Daoy (cell line): ENCODE measurements at regions not wholly inside any gene's neighbourhood (a gene's known extent, or its start where the extent isn't known, plus 50 kb on each side); places are given as distances from the start of the nearest gene placed in this dataset.
"Not testable (repeated sequence)": the region's sequence is repeated elsewhere in the genome, so short reads cannot be mapped to it uniquely, and the experiment has no call there.

ENCODE experiments used
- DNase-seq: peaks from one replicate; pipeline ENCODE4 v3.0.0-alpha.2; 2015; ENCODE audit warnings: low read depth

DNA sequence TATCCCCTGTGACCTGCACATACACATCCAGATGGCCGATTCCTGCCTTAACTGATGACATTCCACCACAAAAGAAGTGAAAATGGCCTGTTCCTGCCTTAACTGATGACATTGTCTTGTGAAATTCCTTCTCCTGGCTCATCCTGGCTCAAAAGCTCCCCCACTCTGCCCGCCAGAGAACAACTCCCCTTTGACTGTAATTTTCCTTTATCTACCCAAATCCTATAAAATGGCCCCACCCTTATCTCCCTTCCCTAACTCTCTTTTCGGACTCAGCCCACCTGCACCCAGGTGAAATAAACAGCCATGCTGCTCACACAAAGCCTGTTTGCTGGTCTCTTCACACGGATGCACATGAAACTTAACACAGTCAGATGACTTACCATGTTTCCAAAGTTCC, 403.8 kb downstream of the TBC1D32 start:
- DNase-seq = not testable (repeated sequence)

GRCh38 chr6:120924214-120924613, 410.1 kb downstream of the TBC1D32 start:
- DNase-seq = no peak

- no peak for DNase-seq
Observed at GRCh38 chr6:120918137-120918536, 416.1 kb downstream of the TBC1D32 start.

DNA sequence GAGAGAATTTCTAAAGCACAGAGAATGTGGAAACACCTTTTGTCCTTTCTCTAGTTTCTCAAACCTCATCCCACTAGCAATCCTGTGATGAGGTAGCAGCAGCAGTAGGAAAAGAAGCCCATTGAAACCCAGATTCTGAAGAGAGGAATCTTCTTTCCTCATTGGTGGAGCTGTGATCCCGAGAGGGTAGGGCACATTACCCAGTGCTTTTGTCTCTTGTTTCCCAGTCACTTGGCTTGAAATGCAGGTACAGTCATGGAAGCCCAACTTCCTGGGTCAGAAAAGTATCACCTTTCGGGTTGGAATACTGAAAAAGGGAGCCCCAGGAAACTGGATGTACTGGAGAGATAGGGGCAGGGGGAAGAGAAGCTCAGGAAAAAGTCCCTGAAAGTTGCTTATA, 417.4 kb downstream of the TBC1D32 start:
- no peak for DNase-seq

- DNase-seq = no peak
Observed at GRCh38 chr6:120913486-120913885, 420.8 kb downstream of the TBC1D32 start.

- no peak for DNase-seq
Observed at GRCh38 chr6:120908767-120909166, 425.5 kb downstream of the TBC1D32 start.

DNA sequence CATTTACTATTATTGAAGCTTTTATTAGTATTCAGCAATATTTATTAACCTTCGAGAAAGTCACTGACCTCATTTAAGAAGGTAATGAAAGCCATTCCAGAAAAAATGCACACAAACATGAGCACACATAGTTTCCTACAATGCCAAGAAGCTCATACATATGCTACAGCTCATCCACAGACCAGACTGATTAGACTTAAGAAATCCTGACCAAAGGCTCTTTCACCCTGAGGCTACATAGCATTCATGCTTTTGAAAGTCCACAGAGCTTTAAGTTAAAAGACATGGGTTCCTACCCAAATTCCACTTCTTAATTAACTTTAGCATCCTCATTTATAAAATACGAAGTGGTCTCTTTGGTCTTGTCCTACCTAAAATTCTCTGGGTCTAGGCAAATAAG, 430.4 kb downstream of the TBC1D32 start:
- no peak for DNase-seq

DNA sequence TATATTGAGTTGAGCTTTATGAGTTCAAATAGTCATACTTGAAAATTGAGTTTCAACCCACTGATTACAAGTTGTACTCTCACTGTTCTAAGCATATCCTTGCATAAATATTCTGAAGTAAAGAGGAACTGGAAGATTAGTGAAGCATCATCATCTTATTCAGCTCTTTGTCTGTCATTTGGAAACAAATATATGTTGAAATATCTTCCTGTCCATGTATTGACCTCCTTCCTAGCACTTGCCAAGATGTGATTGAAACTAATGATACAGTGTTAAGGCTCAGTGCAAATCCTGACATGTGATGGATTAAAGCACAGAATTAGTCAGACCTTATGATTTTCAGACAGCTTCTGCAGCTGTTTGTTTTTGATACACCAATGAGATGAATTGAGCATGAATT, 434.3 kb downstream of the TBC1D32 start:
- no peak for DNase-seq

- no peak for DNase-seq
Observed at GRCh38 chr6:120894077-120894476, 440.2 kb downstream of the TBC1D32 start.

DNA sequence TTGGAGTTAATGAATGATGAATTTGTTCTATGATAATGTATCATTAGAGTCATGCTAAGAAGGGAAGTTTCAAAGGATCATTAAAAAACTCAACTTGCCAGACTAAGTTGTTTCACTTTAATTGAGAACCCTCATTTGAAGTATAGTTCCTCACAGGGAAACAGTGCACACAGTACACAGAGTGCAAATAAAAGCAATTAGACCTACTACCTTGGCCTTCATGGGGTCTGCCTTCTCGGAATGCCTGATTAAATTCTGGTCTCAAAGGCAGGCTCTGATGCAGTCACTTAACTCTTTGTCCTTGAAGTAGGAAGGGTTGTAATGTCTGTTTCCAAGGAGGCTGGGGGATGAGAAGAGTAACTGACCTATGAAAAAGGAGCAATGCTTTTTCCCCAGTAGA, 457.3 kb downstream of the TBC1D32 start:
- DNase-seq = no peak

DNA sequence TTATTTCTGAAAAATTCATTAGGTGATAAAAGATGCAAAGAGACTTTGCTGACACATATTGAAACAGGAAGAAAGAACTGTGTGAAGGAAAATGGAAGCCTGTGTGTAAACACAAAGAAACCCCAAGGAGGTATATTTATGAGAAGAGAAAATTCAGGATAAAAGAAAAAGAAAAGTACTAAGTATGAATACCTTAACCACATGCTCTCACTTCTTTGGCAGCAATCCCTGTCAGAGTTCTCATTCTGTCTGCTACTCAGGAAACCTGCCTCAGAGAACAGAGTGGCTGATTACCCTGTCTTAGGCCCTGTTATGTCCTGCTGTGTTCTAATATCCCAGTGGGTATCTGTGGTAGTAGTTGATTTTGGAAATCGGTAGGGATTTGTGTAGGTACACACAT, 457.9 kb downstream of the TBC1D32 start:
- DNase-seq = no peak

GRCh38 chr6:120875900-120876299, 458.4 kb downstream of the TBC1D32 start:
- no peak for DNase-seq

DNA sequence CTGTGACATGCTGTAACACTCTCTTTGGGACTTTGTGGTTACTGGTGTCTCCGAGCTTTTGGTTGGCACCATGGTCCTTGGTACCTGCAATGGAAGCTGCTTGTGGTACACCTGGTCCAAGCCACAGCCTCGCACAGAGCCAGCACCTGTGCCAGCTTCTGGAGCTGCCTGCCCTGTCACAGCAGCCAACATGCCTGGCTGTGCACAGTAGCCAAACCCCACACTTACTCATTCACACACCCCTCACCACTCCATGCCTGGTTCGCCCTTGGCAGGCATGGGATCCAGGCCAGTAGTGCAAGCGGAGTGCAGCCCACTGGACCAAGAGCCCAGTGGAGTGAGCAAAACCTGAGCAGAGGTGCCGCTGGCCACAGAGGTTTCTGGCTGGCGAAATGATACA, 459.9 kb downstream of the TBC1D32 start:
- no peak for DNase-seq

GRCh38 chr6:120873125-120873865, 461.0 kb downstream of the TBC1D32 start:
- DNase-seq = no peak

GRCh38 chr6:120872262-120872578, 462.1 kb downstream of the TBC1D32 start:
- no peak for DNase-seq

DNA sequence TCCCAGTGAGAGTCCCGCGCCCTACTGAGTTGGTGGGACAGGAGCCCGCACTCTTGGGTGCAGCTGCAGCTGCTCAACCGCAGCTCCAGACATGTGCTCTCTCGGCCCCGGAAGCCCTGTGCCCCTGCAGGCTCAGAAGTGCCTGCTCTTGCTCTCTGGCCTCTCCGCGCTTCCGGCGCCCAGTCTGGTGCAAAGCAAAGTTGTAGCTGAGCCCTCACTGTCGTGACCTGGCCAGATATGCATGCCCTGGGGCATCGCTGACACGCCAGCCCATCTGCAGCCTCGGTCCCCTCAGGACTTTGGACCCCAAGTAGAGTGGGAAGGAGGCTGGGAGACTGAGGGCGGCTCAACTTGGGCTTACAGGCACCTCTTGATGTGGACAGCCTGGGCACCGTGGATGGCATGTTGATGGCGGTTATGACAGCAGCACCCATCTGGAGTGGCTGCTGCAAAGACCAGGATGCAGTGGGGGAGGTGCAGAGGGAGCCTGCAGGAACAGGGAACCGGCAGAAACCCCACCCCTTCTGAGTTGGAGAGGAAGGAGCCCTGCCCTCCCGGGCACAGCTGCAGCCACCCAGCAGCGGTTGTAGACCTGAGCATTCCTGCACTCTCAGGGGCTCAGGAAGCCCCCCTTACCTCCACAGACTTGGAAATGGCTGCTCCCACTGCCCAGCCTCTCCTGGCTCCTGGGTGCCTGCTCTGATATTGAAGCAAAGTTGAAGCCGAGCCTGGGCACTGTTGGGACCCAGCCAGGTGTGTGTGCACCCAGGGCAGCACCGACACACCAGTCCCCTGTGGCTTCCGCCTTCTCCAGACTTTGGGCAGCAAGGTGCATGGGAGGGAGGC, 462.6 kb downstream of the TBC1D32 start:
- no peak for DNase-seq

DNA sequence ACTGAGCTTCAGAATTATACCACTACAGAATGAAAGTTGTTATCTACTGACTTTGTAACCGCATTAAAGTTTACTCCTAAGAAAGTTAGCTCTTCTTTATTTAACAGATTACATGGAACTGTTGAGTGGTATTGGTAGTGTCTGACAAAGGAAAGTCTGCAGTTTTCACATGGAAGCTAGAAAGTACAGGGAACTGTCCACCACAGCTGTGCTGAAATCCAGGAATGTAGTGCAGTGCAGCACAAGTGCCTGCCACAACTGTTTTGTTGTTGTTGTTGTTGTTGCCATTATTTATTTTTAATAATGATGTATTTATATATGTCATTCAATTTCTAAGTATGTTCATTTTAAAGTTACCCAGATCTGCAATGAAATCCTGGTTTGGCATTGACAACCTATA, 464.9 kb downstream of the TBC1D32 start:
- no peak for DNase-seq

DNA sequence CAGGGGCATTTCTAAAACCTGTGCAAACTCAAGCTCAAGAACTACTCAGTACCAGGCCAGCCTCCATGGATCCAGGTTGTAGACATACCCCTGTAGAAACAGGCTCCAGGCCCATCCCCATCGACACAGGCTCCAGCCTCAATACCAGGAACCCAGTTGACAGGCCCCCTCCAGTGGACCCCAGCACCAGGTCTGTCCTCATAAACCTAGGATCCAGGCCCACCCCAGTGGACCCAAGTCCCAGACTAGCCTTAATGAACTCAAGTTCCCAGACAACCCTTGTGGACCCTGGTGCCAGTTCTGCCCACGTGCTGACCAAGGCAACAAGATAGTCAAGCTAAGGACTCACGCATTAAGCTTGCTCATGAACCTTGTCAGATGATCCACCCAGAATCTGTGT, 476.9 kb downstream of the TBC1D32 start:
- DNase-seq = no peak

GRCh38 chr6:120854583-120854982, 479.7 kb downstream of the TBC1D32 start:
- no peak for DNase-seq

DNA sequence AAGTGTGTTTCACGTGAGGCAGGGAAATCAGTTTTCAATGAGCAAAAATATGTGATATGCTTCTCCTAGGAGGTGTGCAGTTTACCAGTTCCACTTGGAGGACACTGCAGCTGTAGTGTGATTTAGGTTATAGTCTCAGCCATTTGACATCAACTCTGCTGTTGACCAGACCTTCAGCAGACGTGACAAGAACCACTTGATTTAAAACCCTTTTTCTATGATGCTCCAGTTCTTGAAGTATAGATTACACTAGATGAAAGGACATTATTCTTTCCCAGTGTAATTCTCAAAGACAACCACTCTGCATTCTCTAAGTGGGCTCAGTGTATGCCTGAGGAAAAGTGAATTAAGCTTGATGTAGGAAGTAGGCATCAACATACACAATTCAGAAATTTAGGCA, 480.8 kb downstream of the TBC1D32 start:
- DNase-seq = no peak

GRCh38 chr6:120852293-120852849, 481.9 kb downstream of the TBC1D32 start:
- no peak for DNase-seq

DNA sequence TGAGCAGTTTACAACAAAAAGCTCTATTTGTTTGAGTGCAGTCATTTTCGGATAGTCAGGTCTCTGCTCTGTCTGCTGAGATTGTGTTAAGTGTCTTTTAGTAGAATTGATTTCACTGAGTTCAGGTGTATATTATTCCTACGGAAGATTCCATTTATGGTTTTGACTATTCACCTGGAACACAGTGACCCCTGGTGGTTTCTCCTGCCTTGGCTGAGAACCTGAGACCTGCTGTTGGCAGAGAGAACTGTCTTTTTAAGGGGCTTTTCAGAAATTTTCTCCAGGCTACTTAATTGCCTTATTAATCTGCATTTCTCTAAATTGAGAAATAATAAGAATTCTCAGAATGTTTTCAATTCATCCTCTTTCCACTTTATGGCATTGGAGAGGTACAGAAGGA, 508.0 kb downstream of the TBC1D32 start:
- no peak for DNase-seq

DNA sequence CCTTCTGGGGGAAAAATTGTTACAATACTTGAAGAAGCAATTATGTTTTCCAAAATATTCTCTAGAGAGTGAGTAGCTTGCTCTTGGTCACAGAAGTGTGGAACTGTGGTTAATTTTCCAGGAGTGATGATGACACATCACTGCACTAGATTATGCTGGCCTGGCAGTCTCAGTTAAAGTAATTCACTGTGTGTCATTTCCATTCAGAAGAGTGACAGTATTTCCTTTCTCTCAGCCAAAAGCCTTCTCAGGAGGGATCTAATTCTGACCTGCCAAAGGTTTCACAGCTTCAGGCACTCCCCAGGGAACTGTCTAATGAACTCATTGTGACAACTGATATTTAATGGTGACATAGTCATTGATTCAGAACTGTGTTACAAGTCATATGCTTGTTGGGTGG, 517.5 kb downstream of the TBC1D32 start:
- no peak for DNase-seq
